ENCODE measurements at regions not wholly inside any gene's neighbourhood (a gene's known extent, or its start where the extent isn't known, plus 50 kb on each side); places are given as distances from the start of the nearest gene placed in this dataset.
"Not testable (repeated sequence)": the region's sequence is repeated elsewhere in the genome, so short reads cannot be mapped to it uniquely, and the experiment has no call there.

DNA sequence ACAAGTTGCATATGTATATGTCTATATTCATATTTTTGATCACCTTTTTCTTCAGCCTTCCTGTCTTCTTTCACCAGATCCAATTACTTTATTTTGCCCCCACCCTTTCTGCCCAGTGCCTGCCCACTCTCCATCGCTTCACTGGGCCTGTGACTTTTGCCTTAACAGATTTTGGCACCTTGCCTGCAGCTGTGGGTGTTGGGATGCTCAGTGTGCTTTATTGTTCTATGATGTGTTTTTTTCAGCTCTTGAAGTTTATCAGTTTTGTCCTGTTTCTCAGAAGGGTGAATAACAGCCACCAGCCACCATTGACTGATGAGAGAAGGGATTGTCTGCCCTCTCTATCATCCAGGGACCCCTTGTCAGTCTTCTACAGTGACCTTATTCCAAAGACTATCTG, 77.2 kb upstream of the GALNT7 start:
- Histone ChIP-seq H3K36me3 (no peaks in the 10 kb centered on the region), H3K4me1 (no peaks in the 10 kb centered on the region), H3K27me3 (no peaks in the 10 kb centered on the region), H3K4me3 (ENCODE audit: low read depth, low read length) (no peak overlapping the region), H3K9me3 (no peaks in the 10 kb centered on the region)
- peak; percentile 43 for DNase-seq
- TF ChIP-seq, protein P1, sequence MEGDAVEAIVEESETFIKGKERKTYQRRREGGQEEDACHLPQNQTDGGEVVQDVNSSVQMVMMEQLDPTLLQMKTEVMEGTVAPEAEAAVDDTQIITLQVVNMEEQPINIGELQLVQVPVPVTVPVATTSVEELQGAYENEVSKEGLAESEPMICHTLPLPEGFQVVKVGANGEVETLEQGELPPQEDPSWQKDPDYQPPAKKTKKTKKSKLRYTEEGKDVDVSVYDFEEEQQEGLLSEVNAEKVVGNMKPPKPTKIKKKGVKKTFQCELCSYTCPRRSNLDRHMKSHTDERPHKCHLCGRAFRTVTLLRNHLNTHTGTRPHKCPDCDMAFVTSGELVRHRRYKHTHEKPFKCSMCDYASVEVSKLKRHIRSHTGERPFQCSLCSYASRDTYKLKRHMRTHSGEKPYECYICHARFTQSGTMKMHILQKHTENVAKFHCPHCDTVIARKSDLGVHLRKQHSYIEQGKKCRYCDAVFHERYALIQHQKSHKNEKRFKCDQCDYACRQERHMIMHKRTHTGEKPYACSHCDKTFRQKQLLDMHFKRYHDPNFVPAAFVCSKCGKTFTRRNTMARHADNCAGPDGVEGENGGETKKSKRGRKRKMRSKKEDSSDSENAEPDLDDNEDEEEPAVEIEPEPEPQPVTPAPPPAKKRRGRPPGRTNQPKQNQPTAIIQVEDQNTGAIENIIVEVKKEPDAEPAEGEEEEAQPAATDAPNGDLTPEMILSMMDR (IDR thresholded peaks at IDR 0.05; ENCODE audit: low read depth, low read length) = no peak

- Histone ChIP-seq H3K36me3 (no peaks in the 10 kb centered on the region), H3K27me3 (no peaks in the 10 kb centered on the region), H3K9me3 (no peaks in the 10 kb centered on the region), H3K4me1 (no peaks in the 10 kb centered on the region), H3K4me3 (ENCODE audit: low read depth, low read length) (no peak overlapping the region)
- TF ChIP-seq, protein P1 (IDR thresholded peaks at IDR 0.05; ENCODE audit: low read depth, low read length) = no peak
- no peak for DNase-seq
These were observed 76.7 kb upstream of the GALNT7 start for GRCh38 chr4:173091958-173092357.

DNA sequence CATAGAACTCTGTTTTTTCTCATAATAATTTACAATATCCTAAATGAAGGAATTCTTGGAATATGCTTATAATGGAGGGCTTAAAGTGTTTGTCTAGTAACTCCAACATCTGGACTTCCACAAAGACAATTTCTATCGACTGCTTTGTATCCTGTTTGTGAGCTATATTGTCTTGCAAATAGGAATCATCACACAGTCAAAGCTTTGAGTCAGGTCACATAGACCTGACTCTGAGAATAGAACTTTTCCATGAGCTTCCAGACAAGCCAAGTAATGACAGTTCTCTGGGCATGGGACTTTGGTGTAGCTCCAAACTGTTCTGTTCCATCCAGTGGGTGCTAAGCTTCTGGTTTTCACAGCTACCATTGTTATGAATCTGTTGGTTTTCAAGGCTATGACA, 75.2 kb upstream of the GALNT7 start:
- no peaks in the 10 kb centered on the region for H3K36me3 ChIP-seq
- no peaks in the 10 kb centered on the region for H3K9me3 ChIP-seq
- no peak for DNase-seq
- TF ChIP-seq, protein P1 (IDR thresholded peaks at IDR 0.05; ENCODE audit: low read depth, low read length) = no peak
- no peaks in the 10 kb centered on the region for H3K27me3 ChIP-seq
- no peaks in the 10 kb centered on the region for H3K4me1 ChIP-seq
- no peak overlapping the region for H3K4me3 ChIP-seq (ENCODE audit: low read depth, low read length)

DNA sequence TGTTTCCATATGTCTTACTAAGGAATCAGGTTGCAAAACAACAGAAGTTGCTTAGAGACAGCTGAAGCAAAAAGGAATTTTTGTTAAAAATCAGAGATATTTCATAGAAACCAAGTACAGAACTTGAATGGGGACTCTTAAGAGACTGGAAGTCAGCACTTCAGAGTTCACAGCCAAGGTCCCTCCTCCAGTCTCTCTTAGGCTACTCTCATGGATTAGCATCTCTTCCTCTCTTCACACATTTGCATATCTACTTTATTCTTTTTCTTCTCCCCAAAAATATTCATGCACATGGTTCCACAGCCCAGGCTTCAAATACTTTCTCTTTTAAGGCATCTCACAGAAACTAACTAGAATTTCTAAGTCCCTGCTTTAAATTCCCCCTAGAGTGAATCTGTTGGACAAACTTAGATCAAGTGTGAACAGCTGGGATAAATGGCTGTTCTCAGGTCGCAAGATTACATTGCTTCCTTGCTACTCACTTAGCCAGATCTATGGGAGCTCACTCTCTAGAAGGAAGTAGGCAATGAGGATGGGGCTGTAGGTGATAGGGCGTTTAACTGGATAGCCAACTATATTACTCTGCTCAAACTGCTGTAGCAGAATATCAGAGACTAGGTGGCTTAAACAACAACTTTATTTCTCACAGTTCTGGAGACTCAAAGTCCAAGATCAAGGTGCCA, 73.7 kb upstream of the GALNT7 start:
- no peak for DNase-seq
- H3K9me3 ChIP-seq = no peaks in the 10 kb centered on the region
- H3K27me3 ChIP-seq = no peaks in the 10 kb centered on the region
- H3K4me3 ChIP-seq (ENCODE audit: low read depth, low read length) = no peak overlapping the region
- no peaks in the 10 kb centered on the region for H3K36me3 ChIP-seq
- H3K4me1 ChIP-seq = no peaks in the 10 kb centered on the region
- TF ChIP-seq, protein P1 (IDR thresholded peaks at IDR 0.05; ENCODE audit: low read depth, low read length) = no peak

GRCh38 chr4:173099447-173099846, 69.2 kb upstream of the GALNT7 start:
- not testable (repeated sequence) for H3K36me3 ChIP-seq; H3K9me3 ChIP-seq; H3K4me3 ChIP-seq (ENCODE audit: low read depth, low read length); H3K27me3 ChIP-seq; DNase-seq; H3K4me1 ChIP-seq

DNA sequence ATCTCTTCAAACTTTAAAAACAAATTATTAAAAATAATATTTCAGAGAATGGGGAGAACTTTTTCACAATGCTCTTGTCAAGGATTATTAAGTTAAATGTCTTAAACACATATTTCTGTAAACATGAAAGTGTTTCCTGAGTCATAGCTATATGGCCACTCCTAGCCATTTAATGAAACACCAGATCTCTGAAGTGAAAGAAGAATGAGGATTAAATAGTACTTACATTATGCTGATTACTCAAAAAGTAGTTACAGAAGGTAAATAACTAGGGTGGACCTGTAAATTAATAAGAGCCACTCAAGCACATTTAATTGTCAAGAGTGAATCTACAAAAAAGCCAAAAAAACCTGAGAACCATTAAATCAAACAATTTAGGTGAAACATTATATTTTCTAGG, 57.6 kb upstream of the GALNT7 start:
- Histone ChIP-seq H3K4me3 (ENCODE audit: low read depth, low read length) (no peak overlapping the region), H3K4me1 (no peaks in the 10 kb centered on the region), H3K9me3 (no peaks in the 10 kb centered on the region), H3K27me3 (no peaks in the 10 kb centered on the region), H3K36me3 (no peaks in the 10 kb centered on the region)
- no peak for DNase-seq
- TF ChIP-seq, protein P1 (IDR thresholded peaks at IDR 0.05; ENCODE audit: low read depth, low read length) = no peak

DNA sequence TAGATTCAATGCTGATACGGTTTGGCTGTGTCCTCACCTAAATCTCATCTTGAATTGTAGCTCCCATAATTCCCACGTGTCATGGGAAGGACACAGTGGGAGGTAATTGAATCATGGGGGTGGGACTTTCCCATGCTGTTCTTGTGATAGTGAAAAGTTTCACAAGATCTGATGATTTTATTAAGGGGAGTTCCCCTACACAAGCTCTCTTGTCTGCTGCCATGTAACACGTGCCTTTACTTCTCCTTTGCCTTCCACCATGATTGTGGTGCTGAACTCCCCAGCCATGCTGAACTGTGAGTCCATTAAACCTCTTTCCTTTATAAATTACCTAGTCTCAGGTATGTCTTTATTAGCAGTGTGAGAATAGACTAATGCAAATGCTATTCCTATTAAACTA, 51.2 kb upstream of the GALNT7 start:
- not testable (repeated sequence) for H3K9me3 ChIP-seq; H3K27me3 ChIP-seq; H3K4me1 ChIP-seq; DNase-seq; H3K36me3 ChIP-seq; H3K4me3 ChIP-seq (ENCODE audit: low read depth, low read length)

Measured in BE2C (cell line).